ENCODE measurements at regions not wholly inside any gene's neighbourhood (a gene's known extent, or its start where the extent isn't known, plus 50 kb on each side); places are given as distances from the start of the nearest gene placed in this dataset.

- H3K4me3 Mint-ChIP-seq, result no peak overlapping the region
These were observed 77.5 kb downstream of the RPLP1 start for GRCh38 chr15:69529961-69530633.

GRCh38 chr15:69530991-69531664 lies 78.5 kb downstream of the RPLP1 start:
- Mint-ChIP-seq H3K4me1 (peaks cover 35% of the 10 kb centered on the region), H3K27ac (ENCODE audit: unreplicated experiment) (no peak overlapping the region), H3K9me3 (no peaks in the 10 kb centered on the region), H3K27me3 (ENCODE audit: low read depth) (peaks cover 33% of the 10 kb centered on the region), H3K36me3 (ENCODE audit: low read depth) (no peaks in the 10 kb centered on the region), H3K4me3 (peak overlapping the region; percentile 31)
- no peak for TF ChIP-seq CTCF (conservative IDR thresholded peaks at IDR 0.05)
- DNase-seq (ENCODE audit: low read depth, low spot score), result no peak

More at GRCh38 chr15:69529961-69530633, 77.5 kb downstream of the RPLP1 start:
- Mint-ChIP-seq H3K27me3 (ENCODE audit: low read depth) (peaks cover 33% of the 10 kb centered on the region), H3K9me3 (no peaks in the 10 kb centered on the region), H3K36me3 (ENCODE audit: low read depth) (no peaks in the 10 kb centered on the region), H3K27ac (ENCODE audit: unreplicated experiment) (no peak overlapping the region), H3K4me1 (peaks cover 45% of the 10 kb centered on the region)
- no peak for DNase-seq (ENCODE audit: low read depth, low spot score)
- no peak for TF ChIP-seq CTCF (conservative IDR thresholded peaks at IDR 0.05)

GRCh38 chr15:69531665-69532027 lies 79.0 kb downstream of the RPLP1 start:
- Mint-ChIP-seq H3K27ac (ENCODE audit: unreplicated experiment) (no peak overlapping the region), H3K4me1 (peaks cover 29% of the 10 kb centered on the region), H3K9me3 (no peaks in the 10 kb centered on the region), H3K27me3 (ENCODE audit: low read depth) (peaks cover 31% of the 10 kb centered on the region), H3K36me3 (ENCODE audit: low read depth) (no peaks in the 10 kb centered on the region), H3K4me3 (no peak overlapping the region)
- TF ChIP-seq CTCF (conservative IDR thresholded peaks at IDR 0.05), result no peak
- no peak for DNase-seq (ENCODE audit: low read depth, low spot score)

- Mint-ChIP-seq H3K27ac (ENCODE audit: unreplicated experiment) (no peak overlapping the region), H3K27me3 (ENCODE audit: low read depth) (peaks cover 29% of the 10 kb centered on the region), H3K4me1 (peaks cover 27% of the 10 kb centered on the region), H3K4me3 (no peak overlapping the region), H3K36me3 (ENCODE audit: low read depth) (no peaks in the 10 kb centered on the region), H3K9me3 (no peaks in the 10 kb centered on the region)
- no peak for TF ChIP-seq CTCF (conservative IDR thresholded peaks at IDR 0.05)
- DNase-seq (ENCODE audit: low read depth, low spot score), result no peak
These were observed 79.4 kb downstream of the RPLP1 start for GRCh38 chr15:69532066-69532465.

GRCh38 chr15:69532856-69533255 lies 80.2 kb downstream of the RPLP1 start:
- TF ChIP-seq CTCF (conservative IDR thresholded peaks at IDR 0.05), result no peak
- Mint-ChIP-seq H3K36me3 (ENCODE audit: low read depth) (no peaks in the 10 kb centered on the region), H3K4me1 (peaks cover 26% of the 10 kb centered on the region), H3K9me3 (no peaks in the 10 kb centered on the region), H3K27me3 (ENCODE audit: low read depth) (peaks cover 27% of the 10 kb centered on the region), H3K27ac (ENCODE audit: unreplicated experiment) (no peak overlapping the region), H3K4me3 (no peak overlapping the region)
- DNase-seq (ENCODE audit: low read depth, low spot score), result no peak
